NCI-H345 treated with DMSO at 0.1 percent for 48 hours (cell line): ENCODE measurements at regions not wholly inside any gene's neighbourhood (a gene's known extent, or its start where the extent isn't known, plus 50 kb on each side); places are given as distances from the start of the nearest gene placed in this dataset.

Experiments used
- DNase-seq: peaks from one replicate; lab custom pipeline; 2025; ENCODE audit not compliant: unreplicated experiment; lab: John Stamatoyannopoulos, UW

- no peak for DNase-seq
Observed at GRCh38 chr2:173584676-173585458, 230.2 kb downstream of the CDCA7 start.

GRCh38 chr2:173588931-173589369 is 234.3 kb downstream of the CDCA7 start:
- DNase-seq: no peak

- DNase-seq: peak; percentile 64
Observed at GRCh38 chr2:173589604-173590275, 235.1 kb downstream of the CDCA7 start.

GRCh38 chr2:173590276-173590861 is 235.7 kb downstream of the CDCA7 start:
- DNase-seq: peak; percentile 92

GRCh38 chr2:173593109-173593508 is 238.4 kb downstream of the CDCA7 start:
- DNase-seq: no peak

- no peak for DNase-seq
Observed at GRCh38 chr2:173596244-173596643, 241.6 kb downstream of the CDCA7 start.

GRCh38 chr2:173598525-173598924 is 243.9 kb downstream of the CDCA7 start:
- no peak for DNase-seq

GRCh38 chr2:173599821-173600359 is 245.2 kb downstream of the CDCA7 start:
- no peak for DNase-seq

- DNase-seq: no peak
Observed at GRCh38 chr2:173602153-173602795, 247.6 kb downstream of the CDCA7 start.

GRCh38 chr2:173605994-173606393 is 251.3 kb downstream of the CDCA7 start:
- no peak for DNase-seq

- no peak for DNase-seq
Observed at GRCh38 chr2:173606619-173607248, 252.1 kb downstream of the CDCA7 start.

GRCh38 chr2:173607606-173608311 is 253.1 kb downstream of the CDCA7 start:
- no peak for DNase-seq

GRCh38 chr2:173611121-173611520 is 256.4 kb downstream of the CDCA7 start:
- no peak for DNase-seq

GRCh38 chr2:173612354-173612753 is 257.7 kb downstream of the CDCA7 start:
- no peak for DNase-seq

- DNase-seq: no peak
Observed at GRCh38 chr2:173613386-173613785, 258.7 kb downstream of the CDCA7 start.

- no peak for DNase-seq
Observed at GRCh38 chr2:173614265-173614930, 259.7 kb downstream of the CDCA7 start.

- DNase-seq: no peak
Observed at GRCh38 chr2:173623438-173624319, 269.0 kb downstream of the CDCA7 start.

- no peak for DNase-seq
Observed at GRCh38 chr2:173625315-173625714, 270.6 kb downstream of the CDCA7 start.

- no peak for DNase-seq
Observed at GRCh38 chr2:173629076-173629475, 274.4 kb downstream of the CDCA7 start.
